GM23338 (cell line): ENCODE measurements at regions not wholly inside any gene's neighbourhood (a gene's known extent, or its start where the extent isn't known, plus 50 kb on each side); places are given as distances from the start of the nearest gene placed in this dataset.

ENCODE experiments used
- ATAC-seq: fragments of 200-7000 bp; cut with Tn5 transposase; 3 replicates; pipeline ENCODE4 v1.9.1; 2020
- DNase-seq: peaks from one replicate; pipeline ENCODE4 v3.0.0-alpha.2; 2015; ENCODE audit warnings: low spot score
- H2AFZ ChIP-seq: fragments of 200-600 bp; sonication (generic); 2 replicates; pipeline ENCODE4 v1.8.0; 2016; ENCODE audit warnings: antibody characterized with exemption, mild to moderate bottlenecking, moderate library complexity
- H3F3A ChIP-seq: fragments of 200-600 bp; sonication (generic); replicated peaks from 2 replicates; pipeline ENCODE4 v1.8.0; 2017; ENCODE audit warnings: antibody characterized with exemption, mixed run types, low read depth
- H3K27ac ChIP-seq: fragments of 200-600 bp; sonication (generic); 2 replicates; pipeline ENCODE4 v1.6.1; 2016; ENCODE audit warnings: low read depth
- H3K27me3 ChIP-seq: fragments of 200-600 bp; sonication (generic); 2 replicates; pipeline ENCODE4 v1.8.0; 2016; ENCODE audit warnings: mild to moderate bottlenecking, mixed run types, moderate library complexity; ENCODE audit not compliant: insufficient read depth
- H3K36me3 ChIP-seq: fragments of 200-600 bp; sonication (generic); 2 replicates; pipeline ENCODE4 v1.8.0; 2016; ENCODE audit warnings: mild to moderate bottlenecking; ENCODE audit not compliant: insufficient read depth
- H3K4me1 ChIP-seq: fragments of 200-600 bp; sonication (generic); 2 replicates; pipeline ENCODE4 v1.8.0; 2016; ENCODE audit warnings: mild to moderate bottlenecking, moderate library complexity; ENCODE audit not compliant: insufficient read depth
- H3K4me2 ChIP-seq: fragments of 200-600 bp; sonication (generic); 2 replicates; pipeline ENCODE4 v1.7.1; 2017; ENCODE audit warnings: mixed run types
- H3K4me3 ChIP-seq: fragments of 200-600 bp; sonication (generic); 2 replicates; pipeline ENCODE4 v1.6.1; 2016; ENCODE audit warnings: mixed run types
- H3K79me2 ChIP-seq: fragments of 200-600 bp; sonication (generic); replicated peaks from 2 replicates; pipeline ENCODE4 v1.8.0; 2017; ENCODE audit warnings: mild to moderate bottlenecking; ENCODE audit not compliant: insufficient read depth
- H3K9me2 ChIP-seq: fragments of 200-600 bp; sonication (generic); 2 replicates; pipeline ENCODE4 v1.8.0; 2017; ENCODE audit not compliant: insufficient read depth
- H4K20me1 ChIP-seq: fragments of 200-600 bp; sonication (generic); replicated peaks from 2 replicates; pipeline ENCODE4 v1.8.0; 2017; ENCODE audit warnings: mild to moderate bottlenecking; ENCODE audit not compliant: insufficient read depth
- H3K27ac Mint-ChIP-seq: 2 replicates; pipeline ENCODE4 v1.8.0; 2020; ENCODE audit warnings: inconsistent platforms, mild to moderate bottlenecking, moderate library complexity, mixed read lengths
- H3K27me3 Mint-ChIP-seq: 3 replicates; pipeline ENCODE4 v1.8.0; 2022; ENCODE audit warnings: low read depth, mild to moderate bottlenecking, moderate library complexity, mixed read lengths, inconsistent platforms; ENCODE audit not compliant: insufficient read depth, poor library complexity
- H3K36me3 Mint-ChIP-seq: 3 replicates; pipeline ENCODE4 v1.8.0; 2021; ENCODE audit warnings: low read depth, mild to moderate bottlenecking, inconsistent platforms, moderate library complexity, mixed read lengths
- H3K4me1 Mint-ChIP-seq: 3 replicates; pipeline ENCODE4 v1.8.0; 2020; ENCODE audit warnings: mild to moderate bottlenecking, inconsistent platforms, mixed read lengths
- H3K4me3 Mint-ChIP-seq: 3 replicates; pipeline ENCODE4 v1.8.0; 2021; ENCODE audit warnings: moderate library complexity, mild to moderate bottlenecking, inconsistent platforms, mixed read lengths
- H3K9me3 Mint-ChIP-seq: 3 replicates; pipeline ENCODE4 v1.8.0; 2020; ENCODE audit warnings: moderate library complexity, mild to moderate bottlenecking, inconsistent platforms, mixed read lengths
- CREB1 ChIP-seq: fragments of 250-450 bp; sonication (Bioruptor Pico); IDR thresholded peaks from 2 replicates; pipeline ENCODE4 v1.5.0; 2020; ENCODE audit warnings: low read depth, mild to moderate bottlenecking, moderate library complexity
- EZH2 ChIP-seq: fragments of 200-600 bp; sonication (generic); IDR thresholded peaks from one replicate; pipeline ENCODE4 v1.8.0; 2017; ENCODE audit warnings: antibody characterized with exemption, mild to moderate bottlenecking, low read depth; ENCODE audit not compliant: unreplicated experiment
- EZH2phosphoT487 ChIP-seq: fragments of 200-600 bp; sonication (generic); IDR thresholded peaks from one replicate; pipeline ENCODE4 v1.8.1; 2018; ENCODE audit warnings: antibody characterized with exemption; ENCODE audit not compliant: unreplicated experiment
- JUNB ChIP-seq: IDR thresholded peaks from one replicate; pipeline ENCODE4 v1.6.1; 2016; ENCODE audit warnings: antibody characterized with exemption; ENCODE audit not compliant: unreplicated experiment
- NANOG ChIP-seq: IDR thresholded peaks from 2 replicates; pipeline ENCODE4 v1.6.1; 2016; ENCODE audit warnings: antibody characterized with exemption, borderline replicate concordance
- POLR2AphosphoS5 ChIP-seq: IDR thresholded peaks from 2 replicates; pipeline ENCODE4 v1.6.1; 2016; ENCODE audit warnings: antibody characterized with exemption, low read depth
- STAT1 ChIP-seq: IDR thresholded peaks from one replicate; pipeline ENCODE4 v1.6.1; 2016; ENCODE audit warnings: antibody characterized with exemption; ENCODE audit not compliant: unreplicated experiment
- ZNF114 ChIP-seq: fragments of 250-450 bp; sonication (Bioruptor Pico); IDR thresholded peaks from 2 replicates; pipeline ENCODE4 v1.5.0; 2020; ENCODE audit warnings: mild to moderate bottlenecking, moderate library complexity
- ZNF331 ChIP-seq: fragments of 250-450 bp; sonication (Bioruptor Pico); IDR thresholded peaks from 2 replicates; pipeline ENCODE4 v1.5.0; 2020; ENCODE audit warnings: low read depth, mild to moderate bottlenecking, moderate library complexity
- TF ChIP-seq, protein P1 (sequence below): IDR thresholded peaks from 2 replicates; pipeline ENCODE4 v1.6.1; 2016; ENCODE audit warnings: antibody characterized with exemption
- TF ChIP-seq, protein P2 (sequence below): IDR thresholded peaks from one replicate; pipeline ENCODE4 v1.6.1; 2018; ENCODE audit warnings: antibody characterized with exemption; ENCODE audit not compliant: unreplicated experiment
- TF ChIP-seq, protein P3 (sequence below), 2 experiments: fragments of 200-600 bp in 1 of 2; sonication (generic) in 1 of 2; conservative IDR thresholded peaks; 2 replicates each; pipeline versions ENCODE4 v1.5.1 to v1.6.1; 2016 to 2017; ENCODE audit warnings: antibody characterized with exemption in 2 of 2, low read depth in 2 of 2, mild to moderate bottlenecking in 2 of 2, moderate library complexity in 1 of 2
- TF ChIP-seq, protein P4 (sequence below): fragments of 250-450 bp; sonication (Bioruptor Pico); IDR thresholded peaks from 2 replicates; pipeline ENCODE4 v1.5.0; 2020; ENCODE audit warnings: mild to moderate bottlenecking, moderate library complexity

DNA sequence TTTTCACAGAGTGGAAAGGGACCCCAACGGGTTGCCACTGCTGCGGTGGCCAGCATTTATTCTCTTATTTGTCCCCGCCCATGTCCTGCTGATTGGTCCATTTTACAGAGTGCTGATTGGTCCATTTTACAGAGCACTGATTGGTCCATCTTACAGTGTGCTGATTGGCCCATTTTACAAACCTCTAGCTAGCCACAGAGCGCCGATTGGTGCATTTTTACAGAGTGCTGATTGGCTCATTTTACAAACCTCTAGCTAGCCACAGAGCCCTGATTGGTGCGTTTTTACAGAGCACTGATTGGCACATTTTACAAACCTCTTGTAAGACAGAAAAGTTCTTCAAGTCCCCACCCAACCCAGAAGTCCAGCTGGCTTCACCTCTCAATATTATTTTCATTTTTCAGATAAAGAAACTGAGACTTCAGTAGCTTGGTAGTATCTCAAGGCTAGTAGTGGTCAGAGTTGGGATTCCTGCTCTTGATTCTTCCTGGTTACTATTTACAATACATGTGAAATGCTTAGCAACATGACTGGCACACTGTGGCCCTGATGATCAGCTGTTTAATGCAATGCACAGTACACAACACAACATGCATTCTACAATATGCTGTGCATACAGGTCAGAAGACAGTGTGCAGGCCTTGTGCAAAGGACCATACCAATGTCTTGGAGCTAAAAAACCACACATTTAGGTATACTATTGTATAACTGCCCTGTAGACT is 63.6 kb upstream of the BOD1 start:
- Mint-ChIP-seq H3K27me3 (peaks cover 6% of the 10 kb centered on the region), H3K4me1 (peaks cover 2% of the 10 kb centered on the region; the same call in 1 of the 3 replicates), H3K4me3 (no peak overlapping the region), H3K36me3 (peaks cover 57% of the 10 kb centered on the region), H3K9me3 (peaks cover 33% of the 10 kb centered on the region), H3K27ac (no peak overlapping the region)
- Histone ChIP-seq H3K4me3 (no peak overlapping the region), H3K4me1 (no peaks in the 10 kb centered on the region), H3K27ac (no peak overlapping the region), H3K79me2 (no peaks in the 10 kb centered on the region), H3K9me2 (peaks cover 4% of the 10 kb centered on the region), H3F3A (no peaks in the 10 kb centered on the region), H3K36me3 (peaks cover 7% of the 10 kb centered on the region; the same call in 1 of the 2 replicates), H3K4me2 (no peak overlapping the region), H2AFZ (no peak overlapping the region), H4K20me1 (no peaks in the 10 kb centered on the region), H3K27me3 (no peaks in the 10 kb centered on the region)
- ATAC-seq (no peak), DNase-seq (no peak)
- no peak for TF ChIP-seq EZH2phosphoT487
- TF ChIP-seq CREB1 (CRISPR knock-in tag), result no peak
- TF ChIP-seq ZNF114 (CRISPR knock-in tag), result no peak
- TF ChIP-seq POLR2AphosphoS5, result no peak
- TF ChIP-seq, protein P1, sequence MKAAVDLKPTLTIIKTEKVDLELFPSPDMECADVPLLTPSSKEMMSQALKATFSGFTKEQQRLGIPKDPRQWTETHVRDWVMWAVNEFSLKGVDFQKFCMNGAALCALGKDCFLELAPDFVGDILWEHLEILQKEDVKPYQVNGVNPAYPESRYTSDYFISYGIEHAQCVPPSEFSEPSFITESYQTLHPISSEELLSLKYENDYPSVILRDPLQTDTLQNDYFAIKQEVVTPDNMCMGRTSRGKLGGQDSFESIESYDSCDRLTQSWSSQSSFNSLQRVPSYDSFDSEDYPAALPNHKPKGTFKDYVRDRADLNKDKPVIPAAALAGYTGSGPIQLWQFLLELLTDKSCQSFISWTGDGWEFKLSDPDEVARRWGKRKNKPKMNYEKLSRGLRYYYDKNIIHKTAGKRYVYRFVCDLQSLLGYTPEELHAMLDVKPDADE, result no peak
- no peak for TF ChIP-seq STAT1
- TF ChIP-seq, protein P2, sequence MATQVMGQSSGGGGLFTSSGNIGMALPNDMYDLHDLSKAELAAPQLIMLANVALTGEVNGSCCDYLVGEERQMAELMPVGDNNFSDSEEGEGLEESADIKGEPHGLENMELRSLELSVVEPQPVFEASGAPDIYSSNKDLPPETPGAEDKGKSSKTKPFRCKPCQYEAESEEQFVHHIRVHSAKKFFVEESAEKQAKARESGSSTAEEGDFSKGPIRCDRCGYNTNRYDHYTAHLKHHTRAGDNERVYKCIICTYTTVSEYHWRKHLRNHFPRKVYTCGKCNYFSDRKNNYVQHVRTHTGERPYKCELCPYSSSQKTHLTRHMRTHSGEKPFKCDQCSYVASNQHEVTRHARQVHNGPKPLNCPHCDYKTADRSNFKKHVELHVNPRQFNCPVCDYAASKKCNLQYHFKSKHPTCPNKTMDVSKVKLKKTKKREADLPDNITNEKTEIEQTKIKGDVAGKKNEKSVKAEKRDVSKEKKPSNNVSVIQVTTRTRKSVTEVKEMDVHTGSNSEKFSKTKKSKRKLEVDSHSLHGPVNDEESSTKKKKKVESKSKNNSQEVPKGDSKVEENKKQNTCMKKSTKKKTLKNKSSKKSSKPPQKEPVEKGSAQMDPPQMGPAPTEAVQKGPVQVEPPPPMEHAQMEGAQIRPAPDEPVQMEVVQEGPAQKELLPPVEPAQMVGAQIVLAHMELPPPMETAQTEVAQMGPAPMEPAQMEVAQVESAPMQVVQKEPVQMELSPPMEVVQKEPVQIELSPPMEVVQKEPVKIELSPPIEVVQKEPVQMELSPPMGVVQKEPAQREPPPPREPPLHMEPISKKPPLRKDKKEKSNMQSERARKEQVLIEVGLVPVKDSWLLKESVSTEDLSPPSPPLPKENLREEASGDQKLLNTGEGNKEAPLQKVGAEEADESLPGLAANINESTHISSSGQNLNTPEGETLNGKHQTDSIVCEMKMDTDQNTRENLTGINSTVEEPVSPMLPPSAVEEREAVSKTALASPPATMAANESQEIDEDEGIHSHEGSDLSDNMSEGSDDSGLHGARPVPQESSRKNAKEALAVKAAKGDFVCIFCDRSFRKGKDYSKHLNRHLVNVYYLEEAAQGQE, result no peak
- TF ChIP-seq JUNB, result no peak
- TF ChIP-seq ZNF331 (CRISPR knock-in tag), result no peak
- TF ChIP-seq, protein P3, sequence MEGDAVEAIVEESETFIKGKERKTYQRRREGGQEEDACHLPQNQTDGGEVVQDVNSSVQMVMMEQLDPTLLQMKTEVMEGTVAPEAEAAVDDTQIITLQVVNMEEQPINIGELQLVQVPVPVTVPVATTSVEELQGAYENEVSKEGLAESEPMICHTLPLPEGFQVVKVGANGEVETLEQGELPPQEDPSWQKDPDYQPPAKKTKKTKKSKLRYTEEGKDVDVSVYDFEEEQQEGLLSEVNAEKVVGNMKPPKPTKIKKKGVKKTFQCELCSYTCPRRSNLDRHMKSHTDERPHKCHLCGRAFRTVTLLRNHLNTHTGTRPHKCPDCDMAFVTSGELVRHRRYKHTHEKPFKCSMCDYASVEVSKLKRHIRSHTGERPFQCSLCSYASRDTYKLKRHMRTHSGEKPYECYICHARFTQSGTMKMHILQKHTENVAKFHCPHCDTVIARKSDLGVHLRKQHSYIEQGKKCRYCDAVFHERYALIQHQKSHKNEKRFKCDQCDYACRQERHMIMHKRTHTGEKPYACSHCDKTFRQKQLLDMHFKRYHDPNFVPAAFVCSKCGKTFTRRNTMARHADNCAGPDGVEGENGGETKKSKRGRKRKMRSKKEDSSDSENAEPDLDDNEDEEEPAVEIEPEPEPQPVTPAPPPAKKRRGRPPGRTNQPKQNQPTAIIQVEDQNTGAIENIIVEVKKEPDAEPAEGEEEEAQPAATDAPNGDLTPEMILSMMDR (conservative IDR thresholded peaks at IDR 0.05; ENCODE audit: low read depth in 2 of 2), result no peak
- TF ChIP-seq, protein P4, sequence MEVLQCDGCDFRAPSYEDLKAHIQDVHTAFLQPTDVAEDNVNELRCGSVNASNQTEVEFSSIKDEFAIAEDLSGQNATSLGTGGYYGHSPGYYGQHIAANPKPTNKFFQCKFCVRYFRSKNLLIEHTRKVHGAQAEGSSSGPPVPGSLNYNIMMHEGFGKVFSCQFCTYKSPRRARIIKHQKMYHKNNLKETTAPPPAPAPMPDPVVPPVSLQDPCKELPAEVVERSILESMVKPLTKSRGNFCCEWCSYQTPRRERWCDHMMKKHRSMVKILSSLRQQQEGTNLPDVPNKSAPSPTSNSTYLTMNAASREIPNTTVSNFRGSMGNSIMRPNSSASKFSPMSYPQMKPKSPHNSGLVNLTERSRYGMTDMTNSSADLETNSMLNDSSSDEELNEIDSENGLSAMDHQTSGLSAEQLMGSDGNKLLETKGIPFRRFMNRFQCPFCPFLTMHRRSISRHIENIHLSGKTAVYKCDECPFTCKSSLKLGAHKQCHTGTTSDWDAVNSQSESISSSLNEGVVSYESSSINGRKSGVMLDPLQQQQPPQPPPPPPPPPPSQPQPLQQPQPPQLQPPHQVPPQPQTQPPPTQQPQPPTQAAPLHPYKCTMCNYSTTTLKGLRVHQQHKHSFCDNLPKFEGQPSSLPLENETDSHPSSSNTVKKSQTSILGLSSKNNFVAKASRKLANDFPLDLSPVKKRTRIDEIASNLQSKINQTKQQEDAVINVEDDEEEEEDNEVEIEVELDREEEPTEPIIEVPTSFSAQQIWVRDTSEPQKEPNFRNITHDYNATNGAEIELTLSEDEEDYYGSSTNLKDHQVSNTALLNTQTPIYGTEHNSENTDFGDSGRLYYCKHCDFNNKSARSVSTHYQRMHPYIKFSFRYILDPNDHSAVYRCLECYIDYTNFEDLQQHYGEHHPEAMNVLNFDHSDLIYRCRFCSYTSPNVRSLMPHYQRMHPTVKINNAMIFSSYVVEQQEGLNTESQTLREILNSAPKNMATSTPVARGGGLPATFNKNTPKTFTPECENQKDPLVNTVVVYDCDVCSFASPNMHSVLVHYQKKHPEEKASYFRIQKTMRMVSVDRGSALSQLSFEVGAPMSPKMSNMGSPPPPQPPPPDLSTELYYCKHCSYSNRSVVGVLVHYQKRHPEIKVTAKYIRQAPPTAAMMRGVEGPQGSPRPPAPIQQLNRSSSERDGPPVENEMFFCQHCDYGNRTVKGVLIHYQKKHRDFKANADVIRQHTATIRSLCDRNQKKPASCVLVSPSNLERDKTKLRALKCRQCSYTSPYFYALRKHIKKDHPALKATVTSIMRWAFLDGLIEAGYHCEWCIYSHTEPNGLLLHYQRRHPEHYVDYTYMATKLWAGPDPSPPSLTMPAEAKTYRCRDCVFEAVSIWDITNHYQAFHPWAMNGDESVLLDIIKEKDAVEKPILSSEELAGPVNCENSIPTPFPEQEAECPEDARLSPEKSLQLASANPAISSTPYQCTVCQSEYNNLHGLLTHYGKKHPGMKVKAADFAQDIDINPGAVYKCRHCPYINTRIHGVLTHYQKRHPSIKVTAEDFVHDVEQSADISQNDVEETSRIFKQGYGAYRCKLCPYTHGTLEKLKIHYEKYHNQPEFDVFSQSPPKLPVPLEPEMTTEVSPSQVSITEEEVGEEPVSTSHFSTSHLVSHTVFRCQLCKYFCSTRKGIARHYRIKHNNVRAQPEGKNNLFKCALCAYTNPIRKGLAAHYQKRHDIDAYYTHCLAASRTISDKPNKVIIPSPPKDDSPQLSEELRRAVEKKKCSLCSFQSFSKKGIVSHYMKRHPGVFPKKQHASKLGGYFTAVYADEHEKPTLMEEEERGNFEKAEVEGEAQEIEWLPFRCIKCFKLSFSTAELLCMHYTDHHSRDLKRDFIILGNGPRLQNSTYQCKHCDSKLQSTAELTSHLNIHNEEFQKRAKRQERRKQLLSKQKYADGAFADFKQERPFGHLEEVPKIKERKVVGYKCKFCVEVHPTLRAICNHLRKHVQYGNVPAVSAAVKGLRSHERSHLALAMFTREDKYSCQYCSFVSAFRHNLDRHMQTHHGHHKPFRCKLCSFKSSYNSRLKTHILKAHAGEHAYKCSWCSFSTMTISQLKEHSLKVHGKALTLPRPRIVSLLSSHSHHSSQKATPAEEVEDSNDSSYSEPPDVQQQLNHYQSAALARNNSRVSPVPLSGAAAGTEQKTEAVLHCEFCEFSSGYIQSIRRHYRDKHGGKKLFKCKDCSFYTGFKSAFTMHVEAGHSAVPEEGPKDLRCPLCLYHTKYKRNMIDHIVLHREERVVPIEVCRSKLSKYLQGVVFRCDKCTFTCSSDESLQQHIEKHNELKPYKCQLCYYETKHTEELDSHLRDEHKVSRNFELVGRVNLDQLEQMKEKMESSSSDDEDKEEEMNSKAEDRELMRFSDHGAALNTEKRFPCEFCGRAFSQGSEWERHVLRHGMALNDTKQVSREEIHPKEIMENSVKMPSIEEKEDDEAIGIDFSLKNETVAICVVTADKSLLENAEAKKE (CRISPR knock-in tag), result no peak
- no peak for TF ChIP-seq EZH2
- no peak for TF ChIP-seq NANOG
